Mesothelial cell of epicardium (in vitro differentiated cells): ENCODE measurements at regions not wholly inside any gene's neighbourhood (a gene's known extent, or its start where the extent isn't known, plus 50 kb on each side); places are given as distances from the start of the nearest gene placed in this dataset.

ENCODE experiments used
- DNase-seq, 2 experiments: peaks; one replicate each; pipeline ENCODE4 v3.0.0; 2021; ENCODE audit warnings: low spot score in 2 of 2; ENCODE audit not compliant: unreplicated experiment in 2 of 2
- H3K27ac Mint-ChIP-seq: 2 replicates; pipeline ENCODE4 v1.8.0; 2021; ENCODE audit warnings: mixed read lengths
- H3K27me3 Mint-ChIP-seq: 2 replicates; pipeline ENCODE4 v1.8.0; 2021; ENCODE audit warnings: low read depth, mixed read lengths
- H3K36me3 Mint-ChIP-seq: 2 replicates; pipeline ENCODE4 v1.8.0; 2021; ENCODE audit warnings: mixed read lengths
- H3K4me1 Mint-ChIP-seq: 2 replicates; pipeline ENCODE4 v1.8.0; 2021; ENCODE audit warnings: mixed read lengths
- H3K4me3 Mint-ChIP-seq: 2 replicates; pipeline ENCODE4 v1.8.0; 2021; ENCODE audit warnings: mild to moderate bottlenecking, moderate library complexity, mixed read lengths
- H3K9me3 Mint-ChIP-seq: 2 replicates; pipeline ENCODE4 v1.8.0; 2021; ENCODE audit warnings: mixed read lengths
- CTCF ChIP-seq: fragments of 200-600 bp; sonication (generic); IDR thresholded peaks from one replicate; pipeline ENCODE4 v1.5.0; 2021; ENCODE audit warnings: antibody characterized with exemption; ENCODE audit not compliant: unreplicated experiment

GRCh38 chrX:67780694-67781109, 236.9 kb downstream of the AR start:
- Mint-ChIP-seq H3K4me1 (peaks cover 4% of the 10 kb centered on the region), H3K27ac (peak overlapping the region; percentile 52), H3K4me3 (no peak overlapping the region), H3K9me3 (peaks cover 29% of the 10 kb centered on the region), H3K27me3 (no peaks in the 10 kb centered on the region), H3K36me3 (no peaks in the 10 kb centered on the region)
- no peak for TF ChIP-seq CTCF
- DNase-seq = peak in 1 of 2 experiments; percentile 55

GRCh38 chrX:67781132-67781531, 237.3 kb downstream of the AR start:
- H3K4me1 Mint-ChIP-seq = peaks cover 4% of the 10 kb centered on the region
- peaks cover 25% of the 10 kb centered on the region for H3K9me3 Mint-ChIP-seq
- no peak for TF ChIP-seq CTCF
- H3K27ac Mint-ChIP-seq = peak overlapping the region; percentile 52
- no peaks in the 10 kb centered on the region for H3K27me3 Mint-ChIP-seq
- H3K4me3 Mint-ChIP-seq = no peak overlapping the region
- no peaks in the 10 kb centered on the region for H3K36me3 Mint-ChIP-seq
- no peak for DNase-seq

- peaks cover 12% of the 10 kb centered on the region for H3K9me3 Mint-ChIP-seq
- H3K4me1 Mint-ChIP-seq = peaks cover 4% of the 10 kb centered on the region
- TF ChIP-seq CTCF = no peak
- H3K27ac Mint-ChIP-seq = no peak overlapping the region
- no peak for DNase-seq
- no peaks in the 10 kb centered on the region for H3K27me3 Mint-ChIP-seq
- H3K36me3 Mint-ChIP-seq = no peaks in the 10 kb centered on the region
- no peak overlapping the region for H3K4me3 Mint-ChIP-seq
Measured at GRCh38 chrX:67784712-67785111, 240.9 kb downstream of the AR start.

- peaks cover 14% of the 10 kb centered on the region for H3K9me3 Mint-ChIP-seq
- TF ChIP-seq CTCF = no peak
- no peaks in the 10 kb centered on the region for H3K27me3 Mint-ChIP-seq
- H3K4me3 Mint-ChIP-seq = no peak overlapping the region
- no peak for DNase-seq
- H3K36me3 Mint-ChIP-seq = no peaks in the 10 kb centered on the region
- H3K27ac Mint-ChIP-seq = no peak overlapping the region
- H3K4me1 Mint-ChIP-seq = no peaks in the 10 kb centered on the region
Measured at GRCh38 chrX:67787196-67787595, 243.4 kb downstream of the AR start.

- TF ChIP-seq CTCF = no peak
- no peaks in the 10 kb centered on the region for H3K4me1 Mint-ChIP-seq
- H3K9me3 Mint-ChIP-seq = peaks cover 16% of the 10 kb centered on the region
- no peak overlapping the region for H3K4me3 Mint-ChIP-seq
- DNase-seq = no peak
- no peaks in the 10 kb centered on the region for H3K27me3 Mint-ChIP-seq
- H3K36me3 Mint-ChIP-seq = no peaks in the 10 kb centered on the region
- no peak overlapping the region for H3K27ac Mint-ChIP-seq
Measured at GRCh38 chrX:67789536-67789935, 245.7 kb downstream of the AR start.
